Lower leg skin (tissue), 3 donors: ENCODE measurements at regions not wholly inside any gene's neighbourhood (a gene's known extent, or its start where the extent isn't known, plus 50 kb on each side); places are given as distances from the start of the nearest gene placed in this dataset.
"Not testable (repeated sequence)": the region's sequence is repeated elsewhere in the genome, so short reads cannot be mapped to it uniquely, and the experiment has no call there.

Source experiments
- POLR2A ChIP-seq, 2 donors: fragments of 450-650 bp; IDR thresholded peaks; one replicate each; pipeline ENCODE4 v1.6.1; 2016 to 2017; ENCODE audit warnings: antibody characterized with exemption in 2 of 2, mild to moderate bottlenecking in 1 of 2, moderate library complexity in 1 of 2
- TF ChIP-seq, protein P1 (sequence below), 3 donors: fragments of 450-650 bp; IDR thresholded peaks; one replicate each; pipeline ENCODE4 v1.5.1; 2016; ENCODE audit warnings: antibody characterized with exemption in 3 of 3, mild to moderate bottlenecking in 3 of 3, moderate library complexity in 2 of 3

DNA sequence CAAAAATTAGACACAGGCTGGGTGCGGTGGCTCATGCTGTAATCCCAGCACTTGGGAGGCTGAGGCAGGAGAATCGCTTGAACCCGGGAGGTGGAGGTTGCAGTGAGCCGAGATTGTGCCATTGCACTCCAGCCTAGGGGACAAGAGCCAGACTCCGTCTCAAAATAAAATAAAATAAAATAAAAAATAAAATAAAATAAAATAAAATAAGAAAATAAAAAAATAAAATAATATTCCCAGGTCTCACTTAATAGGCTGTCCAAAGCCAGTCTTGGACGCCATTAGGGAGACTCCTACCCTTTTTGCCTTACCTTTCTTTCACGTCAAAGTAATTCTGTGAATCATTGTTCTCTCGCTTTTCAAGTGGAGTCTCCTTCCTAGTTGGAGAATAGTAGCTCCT is 172.3 kb downstream of the OR2B2 start:
- TF ChIP-seq, protein P1, sequence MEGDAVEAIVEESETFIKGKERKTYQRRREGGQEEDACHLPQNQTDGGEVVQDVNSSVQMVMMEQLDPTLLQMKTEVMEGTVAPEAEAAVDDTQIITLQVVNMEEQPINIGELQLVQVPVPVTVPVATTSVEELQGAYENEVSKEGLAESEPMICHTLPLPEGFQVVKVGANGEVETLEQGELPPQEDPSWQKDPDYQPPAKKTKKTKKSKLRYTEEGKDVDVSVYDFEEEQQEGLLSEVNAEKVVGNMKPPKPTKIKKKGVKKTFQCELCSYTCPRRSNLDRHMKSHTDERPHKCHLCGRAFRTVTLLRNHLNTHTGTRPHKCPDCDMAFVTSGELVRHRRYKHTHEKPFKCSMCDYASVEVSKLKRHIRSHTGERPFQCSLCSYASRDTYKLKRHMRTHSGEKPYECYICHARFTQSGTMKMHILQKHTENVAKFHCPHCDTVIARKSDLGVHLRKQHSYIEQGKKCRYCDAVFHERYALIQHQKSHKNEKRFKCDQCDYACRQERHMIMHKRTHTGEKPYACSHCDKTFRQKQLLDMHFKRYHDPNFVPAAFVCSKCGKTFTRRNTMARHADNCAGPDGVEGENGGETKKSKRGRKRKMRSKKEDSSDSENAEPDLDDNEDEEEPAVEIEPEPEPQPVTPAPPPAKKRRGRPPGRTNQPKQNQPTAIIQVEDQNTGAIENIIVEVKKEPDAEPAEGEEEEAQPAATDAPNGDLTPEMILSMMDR (IDR thresholded peaks at IDR 0.05), result not testable (repeated sequence)
- not testable (repeated sequence) for TF ChIP-seq POLR2A (IDR thresholded peaks at IDR 0.05)
